DMS 273 treated with DMSO at 0.1 percent for 48 hours (cell line): ENCODE measurements at regions not wholly inside any gene's neighbourhood (a gene's known extent, or its start where the extent isn't known, plus 50 kb on each side); places are given as distances from the start of the nearest gene placed in this dataset.
"Not testable (repeated sequence)": the region's sequence is repeated elsewhere in the genome, so short reads cannot be mapped to it uniquely, and the experiment has no call there.

Experiments
- DNase-seq: peaks from one replicate; lab custom pipeline; 2025; lab: John Stamatoyannopoulos, UW

DNA sequence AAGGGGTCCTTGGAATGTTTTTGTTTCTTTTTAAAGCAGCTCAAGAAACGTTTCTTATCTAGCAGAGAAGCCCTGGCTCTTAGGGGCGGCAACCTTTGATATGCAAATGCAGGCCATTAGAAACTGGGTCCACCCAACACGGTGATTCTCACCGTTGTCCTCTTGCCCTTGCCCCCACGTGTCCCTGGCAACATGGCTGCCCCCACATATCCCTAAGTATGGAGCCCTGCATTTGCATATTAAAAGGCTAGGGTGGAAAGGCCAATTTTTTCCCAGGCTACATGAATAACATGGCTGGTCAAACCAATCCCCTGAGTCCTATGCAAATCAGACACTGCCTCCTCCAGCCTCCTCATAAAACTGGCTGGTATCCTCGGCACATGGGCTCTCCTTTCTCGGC, 230.1 kb upstream of the SPOPL start:
- DNase-seq: no peak

DNA sequence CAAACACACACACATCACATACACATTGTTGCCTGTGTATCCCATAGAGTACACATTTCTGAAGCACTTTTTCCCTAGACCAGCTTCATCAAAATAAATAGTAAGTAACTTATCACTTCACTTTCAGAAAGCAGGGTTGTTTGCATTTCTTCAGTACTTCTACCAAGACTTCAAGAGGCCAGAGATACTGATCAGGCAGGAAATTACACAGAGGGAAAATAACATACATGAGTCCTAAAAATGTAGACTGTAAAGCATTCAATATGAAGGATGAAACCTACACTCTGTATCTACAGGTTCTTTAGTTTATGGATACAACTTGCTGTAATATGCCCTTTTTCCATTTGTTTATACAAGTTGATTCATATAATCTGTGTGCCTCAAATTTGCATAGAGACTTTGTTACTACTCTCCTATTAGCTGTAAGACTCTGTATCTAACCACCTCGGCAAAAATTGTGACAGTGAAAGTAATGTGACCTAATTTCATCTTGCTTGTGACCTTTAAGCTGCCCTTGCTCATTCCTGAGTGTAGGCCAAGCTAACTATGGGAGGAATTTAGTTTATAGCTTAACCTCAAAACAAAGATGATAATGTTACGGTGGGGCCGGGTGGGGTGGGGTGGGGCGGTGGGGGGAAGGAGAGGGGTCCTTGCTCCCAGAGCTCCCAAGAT, 228.9 kb upstream of the SPOPL start:
- DNase-seq: no peak

DNA sequence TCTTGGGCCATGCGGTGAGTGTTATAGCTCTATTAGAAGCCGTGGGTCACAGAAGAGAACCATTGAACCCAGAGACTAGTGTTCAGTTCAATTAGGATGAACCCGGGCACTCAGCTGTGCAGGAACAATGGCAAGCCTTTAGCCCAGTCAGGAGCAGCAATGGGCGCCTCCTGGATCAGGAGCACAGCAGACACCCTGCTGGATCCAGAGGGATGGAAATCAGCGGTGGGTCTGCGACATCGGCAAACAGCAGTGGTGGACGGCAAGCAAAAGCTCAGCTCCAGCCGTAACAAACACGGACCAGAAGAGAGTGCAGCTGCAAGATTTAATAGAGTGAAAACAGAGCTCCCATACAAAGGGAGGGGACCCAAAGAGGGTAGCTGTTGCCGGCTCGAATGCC, 228.3 kb upstream of the SPOPL start:
- DNase-seq: not testable (repeated sequence)

DNA sequence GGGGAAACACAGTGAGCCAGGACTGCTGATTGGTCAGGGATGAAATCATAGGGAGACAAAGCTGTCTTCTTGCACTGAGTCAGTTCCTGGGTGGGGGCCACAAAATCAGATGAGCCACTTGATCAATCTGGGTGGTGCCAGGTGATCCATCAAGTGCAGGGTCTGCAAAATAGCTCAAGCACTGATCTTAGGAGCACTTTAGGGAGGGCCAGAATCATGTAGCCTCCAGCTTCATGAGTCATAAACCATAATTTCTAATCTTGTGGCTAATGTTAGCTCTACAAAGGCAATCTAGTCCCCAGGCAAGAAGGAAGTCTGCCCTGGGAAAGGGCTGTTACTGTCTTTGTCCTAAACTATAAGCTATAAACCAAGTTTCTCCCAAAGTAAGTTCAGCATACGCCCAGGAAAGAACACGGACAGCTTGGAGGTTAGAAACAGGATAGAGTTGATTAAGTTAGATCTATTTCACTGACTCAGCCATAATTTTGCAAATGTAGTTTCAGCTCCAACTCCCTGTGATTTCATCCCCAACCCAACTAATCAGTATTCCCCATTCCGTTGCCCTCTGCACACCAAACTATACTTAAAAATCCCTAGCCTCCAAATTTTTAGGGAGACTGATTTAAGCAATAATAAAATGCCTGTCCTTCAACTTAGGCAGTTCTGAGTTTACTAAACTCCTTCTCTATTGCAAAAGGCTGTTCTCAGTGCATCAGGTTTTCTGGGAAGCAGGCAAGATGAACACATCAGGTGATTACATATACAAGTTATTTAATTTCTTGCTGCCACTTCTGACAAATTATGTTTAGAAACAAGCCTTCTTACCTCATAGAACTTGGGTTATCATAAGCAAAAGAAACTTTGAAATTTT, 226.9 kb upstream of the SPOPL start:
- DNase-seq: no peak

GRCh38 chr2:138275292-138275690, 226.3 kb upstream of the SPOPL start:
- no peak for DNase-seq

GRCh38 chr2:138275881-138276280, 225.7 kb upstream of the SPOPL start:
- no peak for DNase-seq

DNA sequence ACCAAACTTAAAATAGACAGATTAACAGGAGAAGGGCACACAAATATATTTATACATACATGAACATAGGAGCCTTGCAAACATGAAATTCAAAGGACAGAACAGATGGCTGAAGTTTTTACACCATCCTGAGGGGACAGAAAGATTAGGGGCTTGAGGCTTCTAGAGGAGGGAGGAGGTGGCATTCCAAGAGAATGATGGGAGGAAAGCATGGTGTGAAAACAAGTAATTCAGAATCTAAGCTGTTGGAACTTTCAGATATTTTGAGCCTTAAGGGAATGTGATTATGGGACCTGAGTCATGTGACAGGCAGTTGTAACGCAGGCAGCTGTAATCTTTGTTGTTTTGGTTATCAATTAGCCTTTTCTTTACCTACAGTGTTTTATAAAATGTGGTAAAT, 225.2 kb upstream of the SPOPL start:
- DNase-seq: peak; percentile 28

GRCh38 chr2:138277062-138277461, 224.5 kb upstream of the SPOPL start:
- no peak for DNase-seq

DNA sequence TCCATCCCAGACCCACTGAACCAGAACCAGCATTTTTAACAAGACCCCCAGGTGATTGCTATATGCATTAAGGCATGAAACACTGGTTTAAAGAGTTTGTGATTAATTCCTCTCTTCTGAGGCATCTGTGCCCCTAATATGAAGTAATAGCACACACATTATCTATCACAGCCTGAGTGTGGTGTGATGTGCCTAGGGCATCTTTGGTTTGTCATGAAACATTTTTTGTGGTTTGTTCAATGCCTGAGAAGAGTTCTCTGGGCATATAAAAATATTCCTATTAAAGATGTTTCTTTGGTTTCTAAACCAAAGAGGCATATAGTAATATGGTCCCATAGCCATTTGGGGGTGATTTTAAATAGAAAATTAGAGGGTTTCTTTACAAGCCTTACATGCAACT, 221.7 kb upstream of the SPOPL start:
- DNase-seq: no peak

DNA sequence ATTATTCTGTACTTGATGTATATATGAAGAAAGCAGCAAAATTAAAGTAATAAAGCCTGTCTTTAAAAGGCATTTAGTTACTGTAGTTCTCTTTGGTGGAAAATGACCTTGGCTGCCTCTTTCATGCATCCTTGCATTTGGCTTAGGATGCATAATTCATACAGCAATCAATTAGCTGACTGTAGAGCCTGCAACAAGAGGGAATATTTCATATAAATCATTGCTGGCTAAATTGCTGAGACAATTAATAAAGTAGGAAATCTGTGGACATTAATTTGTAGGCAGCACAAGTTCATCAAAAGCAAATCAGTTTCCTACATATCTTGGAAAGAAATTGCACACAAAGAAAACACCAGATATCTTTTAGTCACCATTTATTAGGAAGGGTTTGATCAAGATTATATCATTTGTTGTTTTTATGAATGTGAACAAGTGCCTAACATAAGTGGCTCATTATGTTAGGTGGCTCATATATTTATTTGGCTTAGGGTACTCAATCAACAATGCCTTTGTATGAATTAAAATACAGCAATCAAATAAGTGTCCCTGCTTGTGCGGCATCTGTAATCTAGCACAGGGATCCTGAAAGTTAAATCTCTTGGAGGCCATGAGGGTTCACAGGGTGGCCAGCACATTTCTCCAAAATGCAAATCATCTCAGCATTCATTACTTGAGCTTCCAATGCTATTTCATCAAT, 220.4 kb upstream of the SPOPL start:
- DNase-seq: no peak

DNA sequence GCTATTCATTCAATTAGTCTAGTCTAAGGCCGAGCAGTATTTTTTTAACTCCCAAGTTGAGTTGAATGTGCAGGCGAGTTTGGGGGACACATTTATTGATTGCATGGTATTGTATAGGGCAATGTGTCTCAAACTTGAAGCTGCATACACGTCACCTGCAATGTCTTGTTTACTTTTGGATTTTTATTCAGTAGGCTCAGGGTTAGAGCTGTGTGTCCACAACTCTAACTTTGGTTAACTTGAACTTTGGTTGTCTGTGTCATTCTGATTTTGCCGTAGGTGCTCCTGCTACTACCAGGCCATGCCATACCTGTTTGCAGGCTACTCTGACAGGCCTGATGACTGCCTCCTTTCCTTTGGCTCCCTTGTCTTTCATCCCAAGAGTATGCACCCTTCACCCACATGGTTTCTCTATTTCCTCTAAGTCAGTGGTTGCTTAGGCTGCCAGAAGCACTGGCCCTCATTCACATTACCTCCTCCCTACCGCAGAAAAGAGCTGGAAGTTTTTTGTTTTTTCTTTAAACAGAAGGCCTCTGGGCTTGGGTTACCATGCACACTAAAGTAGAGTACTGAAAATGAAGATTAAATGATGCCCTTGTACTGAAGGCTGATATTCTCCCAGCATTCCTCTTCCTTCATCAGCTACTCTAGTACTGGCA, 219.4 kb upstream of the SPOPL start:
- DNase-seq: no peak

DNA sequence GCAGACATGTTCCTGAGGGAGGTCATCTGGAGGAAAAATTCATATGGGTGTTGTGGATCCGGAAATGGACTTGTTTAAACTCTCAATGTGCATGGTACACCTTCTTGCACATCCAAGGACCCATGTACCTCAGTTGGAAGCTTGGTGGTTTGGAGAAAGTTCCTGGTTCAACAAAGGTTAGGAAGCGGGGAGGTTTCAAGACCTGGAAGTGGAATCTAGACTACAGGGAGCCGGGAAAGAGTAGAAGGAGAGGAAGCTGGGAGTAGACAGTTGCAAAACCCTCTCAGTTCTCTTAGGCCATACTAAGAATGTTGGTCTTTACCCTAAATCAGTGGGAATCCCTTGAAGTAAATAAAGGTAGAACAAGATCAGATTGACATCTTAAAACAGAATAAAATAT, 209.8 kb upstream of the SPOPL start:
- no peak for DNase-seq

DNA sequence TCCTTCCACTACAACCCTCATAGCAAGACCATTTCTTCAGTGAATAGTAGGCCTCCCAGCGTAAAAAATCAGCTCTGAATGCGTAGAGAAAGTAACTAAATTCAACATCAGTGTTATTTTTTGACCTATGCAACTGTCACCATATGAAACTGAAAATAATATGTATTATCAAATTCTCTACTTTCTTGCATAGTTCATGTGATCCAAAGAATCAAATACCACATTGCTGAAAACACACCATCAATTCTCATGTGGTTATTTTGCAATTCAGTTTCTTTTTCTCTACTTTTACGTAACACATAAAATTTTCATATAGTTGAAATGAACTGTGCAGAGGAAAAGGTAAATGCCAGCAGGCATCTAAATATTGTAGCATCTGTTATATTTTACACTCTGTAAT, 208.5 kb upstream of the SPOPL start:
- DNase-seq: no peak

DNA sequence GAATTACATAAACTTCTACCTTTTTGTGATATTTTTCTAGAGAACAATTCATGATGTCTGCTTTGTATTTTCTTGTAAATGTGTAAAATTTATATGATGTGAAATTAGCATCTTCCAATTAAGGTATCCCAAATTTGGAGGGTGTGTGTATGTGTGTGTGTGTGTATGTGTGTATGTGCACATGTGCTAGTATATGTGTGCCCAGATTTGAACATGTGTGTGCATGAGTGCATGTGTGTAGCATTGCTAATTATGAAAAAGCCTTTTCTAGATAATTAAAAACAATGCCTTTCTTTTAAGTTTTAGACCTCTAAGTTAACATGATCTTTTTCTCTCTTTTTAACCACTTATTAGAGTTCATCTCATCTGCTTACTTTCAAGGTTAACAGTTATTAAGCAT, 208.0 kb upstream of the SPOPL start:
- DNase-seq: no peak

DNA sequence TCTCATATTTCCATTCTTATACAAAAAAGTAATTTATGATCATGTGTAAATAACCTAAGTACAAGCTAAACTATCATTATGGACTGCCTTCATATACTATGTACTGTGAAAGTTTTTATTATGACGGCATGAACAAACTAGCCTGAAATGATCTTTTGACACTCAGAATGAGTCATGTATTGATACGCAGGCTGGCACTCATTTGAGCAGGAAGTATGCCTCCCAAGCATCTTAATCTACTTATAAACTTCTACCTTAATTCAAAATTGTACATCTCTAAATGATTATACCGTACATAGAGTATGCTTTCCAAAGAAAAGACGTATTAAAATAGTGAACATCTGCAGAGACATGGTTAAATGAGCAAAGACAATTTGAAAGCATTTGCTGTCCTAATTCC, 207.1 kb upstream of the SPOPL start:
- DNase-seq: no peak

DNA sequence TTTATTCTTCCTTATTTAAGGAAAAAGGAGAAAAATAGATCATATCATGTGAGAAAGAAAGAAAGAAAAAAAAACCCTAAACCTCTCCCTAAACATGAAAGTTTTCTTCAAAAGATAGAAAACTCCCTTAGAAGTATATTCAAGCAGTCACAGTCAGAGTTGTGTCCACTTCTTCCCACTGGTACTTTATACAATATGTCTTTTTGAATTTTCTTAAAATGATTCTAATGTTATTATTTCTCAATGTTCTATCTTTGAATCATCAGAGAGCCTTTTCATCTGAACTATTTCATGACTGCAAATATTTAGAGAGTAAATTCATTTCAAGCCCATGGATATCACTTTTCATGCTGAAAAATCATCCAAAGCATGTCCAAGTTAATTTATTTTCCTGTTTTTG, 205.2 kb upstream of the SPOPL start:
- no peak for DNase-seq

DNA sequence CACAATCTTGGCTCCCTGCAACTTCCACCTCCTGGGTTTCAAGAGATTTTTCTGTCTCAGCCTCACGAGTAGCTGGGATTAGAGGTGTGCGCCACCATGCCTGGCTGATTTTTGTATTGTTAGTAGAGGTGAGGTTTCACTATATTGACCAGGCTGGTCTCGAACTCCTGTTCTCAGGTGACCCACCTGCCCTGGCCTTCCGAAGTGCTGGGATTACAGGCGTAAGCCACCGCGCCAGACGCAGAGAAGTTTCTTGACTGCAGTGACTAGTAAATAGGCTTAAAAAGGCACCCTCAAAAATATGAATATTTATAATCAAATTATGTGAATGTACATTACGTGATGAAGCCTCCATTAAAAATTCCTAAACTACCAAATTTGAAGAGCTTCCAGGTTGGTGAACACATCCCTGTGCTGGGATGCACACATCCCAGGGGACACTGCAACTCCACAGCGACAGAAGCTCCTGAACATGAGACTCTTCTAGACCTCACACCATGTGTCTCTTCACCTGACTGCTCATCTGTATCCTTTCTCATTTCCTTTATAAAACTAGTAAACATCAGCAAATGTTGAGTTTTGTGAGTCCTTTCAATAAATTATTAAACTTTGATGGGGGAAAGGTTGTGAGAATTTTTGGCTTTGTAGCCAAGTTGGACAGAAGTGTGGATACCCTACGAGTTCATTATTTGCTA, 203.3 kb upstream of the SPOPL start:
- DNase-seq: no peak

DNA sequence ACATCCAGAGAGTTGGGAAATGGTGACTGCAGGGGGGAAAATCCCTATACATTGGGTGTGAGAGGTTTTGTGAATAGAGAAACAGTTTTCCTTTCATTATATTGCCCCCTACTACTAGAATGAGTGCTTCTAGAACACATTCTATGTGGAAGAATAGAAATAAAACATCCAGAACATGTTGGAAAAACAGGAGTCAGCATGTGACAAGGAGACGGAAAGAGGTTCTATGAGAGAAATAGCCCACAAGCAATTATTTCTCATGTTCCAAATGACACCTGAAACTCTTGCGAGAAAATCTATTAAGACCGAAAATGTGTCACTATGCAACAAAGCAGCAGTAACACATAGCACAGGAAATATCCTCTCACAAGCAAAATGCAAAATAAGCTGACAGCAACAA, 202.7 kb upstream of the SPOPL start:
- DNase-seq: no peak

- no peak for DNase-seq
These were observed 194.9 kb upstream of the SPOPL start for GRCh38 chr2:138306626-138307025.

GRCh38 chr2:138307099-138307498, 194.5 kb upstream of the SPOPL start:
- no peak for DNase-seq

- DNase-seq: no peak
These were observed 191.8 kb upstream of the SPOPL start for GRCh38 chr2:138309760-138310159.

GRCh38 chr2:138312061-138312460, 189.5 kb upstream of the SPOPL start:
- DNase-seq: no peak
